ENCODE measurements at regions not wholly inside any gene's neighbourhood (a gene's known extent, or its start where the extent isn't known, plus 50 kb on each side); places are given as distances from the start of the nearest gene placed in this dataset.

DNA sequence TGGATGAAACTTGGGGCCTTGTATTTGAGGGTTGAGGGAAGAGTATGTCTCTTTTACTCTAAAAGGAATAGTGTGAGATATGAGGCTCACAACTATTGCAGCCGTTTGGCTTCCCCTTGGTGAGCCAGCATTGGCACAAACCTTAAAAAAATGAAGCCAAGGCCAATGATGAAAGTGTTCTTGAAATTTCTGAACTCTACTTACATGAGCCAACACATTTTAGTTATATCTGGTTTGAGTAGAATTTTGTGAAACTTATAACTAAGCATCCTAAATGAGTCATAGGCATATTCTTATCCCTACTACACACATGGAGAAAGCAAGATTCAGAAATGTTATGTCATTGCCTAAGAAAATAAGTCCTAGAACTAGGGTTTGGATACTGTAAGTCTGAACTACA lies 55.3 kb upstream of the ACSS3 start:
- no peak for DNase-seq

DNA sequence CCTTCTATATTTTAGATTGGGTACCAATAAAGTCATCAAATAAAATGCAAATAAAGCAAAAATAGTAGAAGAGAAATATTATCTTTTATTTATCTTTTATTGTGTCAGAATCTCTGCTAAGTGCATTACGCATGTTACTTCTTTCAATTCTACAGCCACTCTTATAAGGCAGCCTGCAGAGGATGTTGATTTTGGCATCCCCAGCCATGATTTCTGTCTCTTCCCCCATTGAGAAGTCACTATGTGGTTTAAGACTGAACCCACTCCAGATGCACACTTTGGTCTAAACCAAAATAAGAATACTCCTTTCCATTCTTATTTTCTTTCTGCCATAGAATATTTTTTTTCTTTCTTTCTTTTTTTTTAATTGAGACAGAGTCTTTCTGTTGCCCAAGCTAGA lies 56.0 kb upstream of the ACSS3 start:
- DNase-seq = no peak

DNA sequence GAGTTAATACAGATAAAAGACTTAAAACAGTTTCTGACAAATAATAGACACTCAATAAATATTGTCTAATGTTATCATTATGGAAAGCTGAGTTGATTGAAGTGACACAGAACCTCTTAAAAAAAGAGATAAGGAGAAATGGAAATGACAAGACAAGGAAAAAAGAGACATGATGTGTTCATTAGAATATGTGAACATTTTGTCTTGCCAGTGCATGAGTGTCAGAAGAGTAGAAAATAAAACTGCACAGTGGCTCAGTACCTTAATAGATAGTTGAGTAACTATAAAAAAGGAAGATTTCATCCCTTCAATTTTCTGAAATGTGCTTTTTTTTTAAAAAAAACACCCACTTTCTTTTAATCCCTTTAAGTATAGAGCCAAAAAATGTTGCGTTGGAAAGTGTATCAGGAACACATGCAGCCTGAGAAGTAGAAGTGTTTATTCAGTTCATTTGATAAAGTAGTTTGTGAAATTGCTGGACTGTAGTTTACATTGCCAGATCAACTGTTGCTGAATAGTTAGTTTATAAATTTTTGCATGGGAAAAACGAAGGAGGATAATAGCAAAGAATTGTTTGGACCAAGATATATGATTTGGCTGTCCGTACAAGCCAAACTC lies 56.6 kb upstream of the ACSS3 start:
- DNase-seq = no peak

- no peak for DNase-seq
These were observed 60.1 kb upstream of the ACSS3 start for GRCh38 chr12:81017792-81018191.

DNA sequence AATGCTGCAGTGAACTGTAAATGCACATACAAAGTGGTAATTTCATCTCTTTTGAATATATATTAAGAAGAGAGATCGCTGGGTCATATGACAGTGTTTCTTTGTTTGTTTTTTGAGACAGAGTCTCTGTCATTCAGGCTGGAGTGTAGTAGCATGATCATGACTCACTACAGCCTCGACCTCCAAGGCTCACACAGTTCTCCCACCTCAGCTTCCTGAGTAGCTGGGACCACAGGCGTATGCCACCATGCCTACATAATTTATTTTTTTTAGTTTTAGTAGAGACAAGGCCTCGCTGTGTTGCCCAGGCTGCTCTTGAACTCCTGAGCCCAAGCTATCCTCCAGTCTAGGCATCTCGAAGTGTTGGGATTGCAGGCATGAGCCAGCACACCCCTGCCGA lies 62.4 kb upstream of the ACSS3 start:
- DNase-seq = no peak

GRCh38 chr12:81010641-81011040 lies 67.2 kb upstream of the ACSS3 start:
- DNase-seq = no peak

DNA sequence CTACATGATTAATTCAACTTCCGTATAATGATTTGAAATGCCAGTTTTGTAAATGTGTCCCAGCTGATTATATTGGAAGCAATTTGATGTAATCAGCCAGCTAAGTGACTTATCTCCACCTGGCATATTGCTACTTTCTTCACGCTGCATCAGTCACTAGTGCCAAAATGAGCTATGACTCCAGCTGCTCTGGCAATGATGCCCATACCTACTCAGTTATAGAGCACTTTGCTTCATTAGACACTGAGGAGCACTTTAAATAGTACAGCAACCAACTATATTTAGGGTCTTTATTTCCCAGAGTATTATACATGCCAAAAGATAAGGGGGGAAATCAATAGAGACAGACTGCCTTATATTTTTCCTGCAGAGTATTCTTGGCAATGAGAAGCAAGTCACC lies 67.9 kb upstream of the LIN7A start:
- DNase-seq = peak; percentile 49 to 66

GRCh38 chr12:81000831-81001230 lies 63.1 kb upstream of the LIN7A start:
- no peak for DNase-seq

DNA sequence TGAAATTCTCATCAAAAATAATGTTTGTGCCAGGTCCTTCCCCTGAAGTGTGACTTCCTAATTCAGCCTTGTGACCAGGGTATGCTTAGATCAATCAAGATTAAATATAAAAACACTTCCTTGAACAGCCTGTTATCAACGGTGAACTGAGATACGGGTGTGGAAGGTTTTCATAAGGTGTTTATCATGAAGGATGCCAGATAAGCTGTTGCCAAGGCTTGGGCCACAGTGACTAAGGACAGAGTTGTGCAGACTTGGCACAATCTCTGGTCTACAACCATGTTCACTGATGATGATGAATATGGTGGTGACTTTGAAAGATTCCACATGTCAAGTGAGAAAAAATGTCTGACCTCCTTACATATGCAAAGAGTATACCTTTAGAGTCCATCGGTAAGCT lies 51.3 kb upstream of the LIN7A start:
- DNase-seq = no peak

All from NCI-H446 (cell line).